ACHN (cell line): ENCODE measurements at regions not wholly inside any gene's neighbourhood (a gene's known extent, or its start where the extent isn't known, plus 50 kb on each side); places are given as distances from the start of the nearest gene placed in this dataset.

Experiments
- DNase-seq: peaks from one replicate; pipeline ENCODE4 v3.0.0-alpha.2; 2015
- in situ Hi-C: cut with HindIII; loops from 2 replicates; pipeline ENCODE4 v1.10.0; 2017; ENCODE audit warnings: low sequenced_read_pairs, low pct_ligation_motif_present, low pct_unique_long_range_greater_than_20kb

GRCh38 chr2:152942940-152943440 is 224.6 kb downstream of the ARL6IP6 start:
- in situ Hi-C loops = no loop called here
- no peak for DNase-seq

GRCh38 chr2:152930501-152930900 is 212.1 kb downstream of the ARL6IP6 start:
- in situ Hi-C loops = no loop called here
- DNase-seq = no peak

- in situ Hi-C loops = no loop called here
- no peak for DNase-seq
Measured at GRCh38 chr2:152929628-152930027, 211.2 kb downstream of the ARL6IP6 start.

GRCh38 chr2:152925547-152926448 is 207.4 kb downstream of the ARL6IP6 start:
- in situ Hi-C loops = no loop called here
- DNase-seq = peak; percentile 80

- in situ Hi-C loops = no loop called here
Measured at GRCh38 chr2:152924722-152925121, 206.3 kb downstream of the ARL6IP6 start.

GRCh38 chr2:152924219-152924618 is 205.8 kb downstream of the ARL6IP6 start:
- no peak for DNase-seq

More at GRCh38 chr2:152924722-152925121, 206.3 kb downstream of the ARL6IP6 start:
- no peak for DNase-seq

GRCh38 chr2:152920846-152921245 is 202.4 kb downstream of the ARL6IP6 start:
- peak; percentile 29 for DNase-seq
- in situ Hi-C loops = no loop called here

More at GRCh38 chr2:152924219-152924618, 205.8 kb downstream of the ARL6IP6 start:
- in situ Hi-C loops = no loop called here

- in situ Hi-C loops = no loop called here
- DNase-seq = no peak
Measured at GRCh38 chr2:152910970-152911369, 192.6 kb downstream of the ARL6IP6 start.

- no peak for DNase-seq
- in situ Hi-C loops = no loop called here
Measured at GRCh38 chr2:152907046-152907445, 188.6 kb downstream of the ARL6IP6 start.

GRCh38 chr2:152894051-152894450 is 175.6 kb downstream of the ARL6IP6 start:
- DNase-seq = no peak
- in situ Hi-C loops = no loop called here

GRCh38 chr2:152890736-152891135 is 172.3 kb downstream of the ARL6IP6 start:
- no peak for DNase-seq
- in situ Hi-C loops = no loop called here

- in situ Hi-C loops = no loop called here
- no peak for DNase-seq
Measured at GRCh38 chr2:152883951-152884487, 165.6 kb downstream of the ARL6IP6 start.

GRCh38 chr2:152881527-152881926 is 163.1 kb downstream of the ARL6IP6 start:
- no peak for DNase-seq
- in situ Hi-C loops = no loop called here

- DNase-seq = no peak
- in situ Hi-C loops = no loop called here
Measured at GRCh38 chr2:152879275-152879674, 160.9 kb downstream of the ARL6IP6 start.

- no peak for DNase-seq
- in situ Hi-C loops = no loop called here
Measured at GRCh38 chr2:152875701-152876695, 157.6 kb downstream of the ARL6IP6 start.

GRCh38 chr2:152874955-152875354 is 156.5 kb downstream of the ARL6IP6 start:
- no peak for DNase-seq
- in situ Hi-C loops = no loop called here

- in situ Hi-C loops = no loop called here
Measured at GRCh38 chr2:152870239-152870638, 151.8 kb downstream of the ARL6IP6 start.

GRCh38 chr2:152867397-152867796 is 149.0 kb downstream of the ARL6IP6 start:
- in situ Hi-C loops = no loop called here
- DNase-seq = no peak

More at GRCh38 chr2:152870239-152870638, 151.8 kb downstream of the ARL6IP6 start:
- DNase-seq = no peak
